ENCODE measurements at regions not wholly inside any gene's neighbourhood (a gene's known extent, or its start where the extent isn't known, plus 50 kb on each side); places are given as distances from the start of the nearest gene placed in this dataset.

DNA sequence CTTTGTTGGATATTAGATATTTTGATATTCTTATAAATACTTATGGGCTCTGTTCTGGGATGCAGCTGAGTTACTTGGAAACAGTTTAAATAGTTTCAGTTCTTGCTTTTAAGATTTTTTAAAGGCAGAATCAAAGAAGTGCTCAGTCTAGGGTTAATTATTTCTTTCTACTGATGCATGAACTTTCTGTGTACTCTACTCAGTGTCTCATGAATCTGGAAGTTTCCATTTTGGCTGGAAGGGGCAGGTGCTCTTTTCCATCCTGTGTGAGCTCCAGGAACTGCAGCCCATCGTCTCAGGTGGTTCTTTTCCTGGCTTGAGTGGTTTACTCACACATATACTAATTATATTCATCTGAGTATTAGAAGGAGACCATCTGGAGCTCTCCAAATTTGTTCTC lies 61.1 kb upstream of the CPHXL start:
- TF ChIP-seq, protein P1, sequence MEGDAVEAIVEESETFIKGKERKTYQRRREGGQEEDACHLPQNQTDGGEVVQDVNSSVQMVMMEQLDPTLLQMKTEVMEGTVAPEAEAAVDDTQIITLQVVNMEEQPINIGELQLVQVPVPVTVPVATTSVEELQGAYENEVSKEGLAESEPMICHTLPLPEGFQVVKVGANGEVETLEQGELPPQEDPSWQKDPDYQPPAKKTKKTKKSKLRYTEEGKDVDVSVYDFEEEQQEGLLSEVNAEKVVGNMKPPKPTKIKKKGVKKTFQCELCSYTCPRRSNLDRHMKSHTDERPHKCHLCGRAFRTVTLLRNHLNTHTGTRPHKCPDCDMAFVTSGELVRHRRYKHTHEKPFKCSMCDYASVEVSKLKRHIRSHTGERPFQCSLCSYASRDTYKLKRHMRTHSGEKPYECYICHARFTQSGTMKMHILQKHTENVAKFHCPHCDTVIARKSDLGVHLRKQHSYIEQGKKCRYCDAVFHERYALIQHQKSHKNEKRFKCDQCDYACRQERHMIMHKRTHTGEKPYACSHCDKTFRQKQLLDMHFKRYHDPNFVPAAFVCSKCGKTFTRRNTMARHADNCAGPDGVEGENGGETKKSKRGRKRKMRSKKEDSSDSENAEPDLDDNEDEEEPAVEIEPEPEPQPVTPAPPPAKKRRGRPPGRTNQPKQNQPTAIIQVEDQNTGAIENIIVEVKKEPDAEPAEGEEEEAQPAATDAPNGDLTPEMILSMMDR (conservative IDR thresholded peaks at IDR 0.05), result no peak
- TF ChIP-seq EZH2 (IDR thresholded peaks at IDR 0.05; ENCODE audit: low read depth), result no peak
